UCSD-AML1 (cell line): ENCODE measurements at regions not wholly inside any gene's neighbourhood (a gene's known extent, or its start where the extent isn't known, plus 50 kb on each side); places are given as distances from the start of the nearest gene placed in this dataset.

Source experiments
- DNase-seq: peaks from one replicate; lab custom pipeline; 2025; ENCODE audit not compliant: unreplicated experiment; lab: John Stamatoyannopoulos, UW

DNA sequence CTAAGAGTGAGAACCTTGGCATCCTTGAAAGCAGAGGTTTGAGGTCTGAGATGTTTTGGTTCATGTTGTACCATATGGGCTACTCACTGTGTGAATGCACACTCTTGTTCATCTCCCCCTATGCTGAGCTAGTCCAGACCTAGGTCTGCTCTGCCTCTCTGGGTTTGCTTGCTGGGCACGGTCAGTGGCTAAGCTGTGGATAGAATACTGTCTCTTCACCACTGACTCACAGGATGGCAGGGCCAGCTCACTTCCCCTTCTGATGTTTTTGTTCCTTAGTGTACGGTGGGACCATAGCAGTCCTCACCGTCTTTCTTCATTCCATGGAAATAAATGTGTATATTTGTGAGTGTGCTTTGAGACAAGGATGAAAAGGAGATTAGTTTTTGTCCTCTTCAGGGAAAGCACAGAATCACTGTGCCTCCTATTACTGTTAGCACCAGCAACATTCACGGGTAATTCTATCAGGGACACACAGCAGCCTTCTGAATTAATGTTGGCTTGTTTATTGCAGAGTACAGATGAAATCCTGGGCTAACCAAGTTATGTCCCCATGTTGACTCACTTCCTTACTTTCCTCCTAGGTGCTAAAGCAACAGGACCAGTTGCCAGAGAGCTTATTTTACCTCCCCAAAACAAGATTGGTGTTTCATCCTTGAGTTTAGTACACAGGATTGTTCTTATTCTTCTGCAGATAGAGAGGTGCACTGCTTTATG, 56.9 kb upstream of the IVNS1ABP start:
- peak; percentile 30 for DNase-seq

DNA sequence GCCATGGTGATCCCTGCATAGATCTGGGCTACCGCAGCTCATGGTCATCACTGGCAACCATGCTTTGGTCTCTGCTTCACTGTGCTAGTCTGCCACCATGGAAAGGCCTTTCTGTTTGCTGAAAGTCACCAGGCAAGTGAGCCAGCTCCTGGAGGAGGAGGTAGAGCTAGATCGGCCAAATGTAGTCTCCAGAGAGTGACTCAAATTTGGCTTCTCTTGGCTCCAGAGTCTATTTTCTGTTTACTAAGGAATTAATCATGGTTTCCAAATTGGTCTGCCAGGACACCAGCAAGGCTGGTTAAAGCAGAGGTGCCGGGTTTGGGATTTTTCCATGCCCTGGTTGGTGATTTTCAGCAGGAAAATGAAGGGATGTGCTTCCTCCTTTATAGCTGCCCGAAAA, 52.7 kb upstream of the IVNS1ABP start:
- no peak for DNase-seq

DNA sequence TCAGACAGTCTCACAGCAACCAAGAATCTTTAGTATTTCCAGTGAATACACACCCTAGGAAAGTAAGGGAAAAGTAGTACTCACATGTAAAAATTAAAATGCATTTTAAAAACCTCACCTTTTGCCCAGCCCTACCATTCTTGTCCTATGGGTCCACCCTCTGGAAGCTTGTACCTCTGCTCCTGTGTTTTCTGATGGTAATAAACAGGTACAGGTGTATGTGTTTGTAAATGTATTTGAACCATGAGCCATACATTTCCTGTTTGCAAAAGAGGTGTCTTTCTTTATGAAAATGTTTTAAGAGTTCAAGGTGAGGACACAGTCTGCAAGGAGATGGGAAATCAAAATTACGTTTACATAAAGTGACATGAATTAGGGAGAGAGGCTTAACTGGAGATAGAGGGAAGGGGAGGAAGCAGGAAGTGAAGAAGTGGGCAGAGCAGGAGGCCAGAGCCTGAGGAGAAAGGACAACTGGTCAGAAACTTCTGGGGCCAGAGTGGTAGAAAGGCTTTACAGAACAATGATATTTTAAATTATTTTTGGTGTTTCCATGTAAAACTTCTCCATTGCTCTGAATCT, 52.0 kb upstream of the IVNS1ABP start:
- no peak for DNase-seq

GRCh38 chr1:185368313-185368855, 51.3 kb upstream of the IVNS1ABP start:
- no peak for DNase-seq

DNA sequence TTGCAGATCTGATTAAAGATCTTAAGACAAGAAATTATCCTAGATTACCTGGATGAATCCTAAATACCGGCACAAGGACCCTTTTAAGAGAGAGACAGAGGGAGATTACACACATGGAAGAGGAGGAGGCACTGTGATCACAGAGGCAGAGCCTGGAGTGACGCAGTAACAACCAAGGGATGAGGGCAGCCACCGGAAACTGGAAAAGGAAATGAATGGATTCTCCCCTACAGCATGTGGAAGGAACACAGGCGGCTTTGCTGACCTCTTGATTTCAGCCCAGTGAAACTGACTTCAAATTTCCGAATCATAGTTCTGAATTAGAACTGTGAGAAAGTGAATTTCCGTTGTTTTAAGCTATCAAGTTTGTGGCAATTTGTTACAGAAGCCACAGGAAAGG, 50.2 kb upstream of the IVNS1ABP start:
- DNase-seq = no peak
